Skeletal muscle tissue (tissue), 3 donors: ENCODE measurements at regions not wholly inside any gene's neighbourhood (a gene's known extent, or its start where the extent isn't known, plus 50 kb on each side); places are given as distances from the start of the nearest gene placed in this dataset.
"Not testable (repeated sequence)": the region's sequence is repeated elsewhere in the genome, so short reads cannot be mapped to it uniquely, and the experiment has no call there.

Experiments
- H3K27ac ChIP-seq: one replicate; pipeline ENCODE4 v1.7.0; 2013; ENCODE audit warnings: mild to moderate bottlenecking, low read depth, low read length, inconsistent platforms
- H3K27me3 ChIP-seq, 3 donors: one replicate each; pipeline ENCODE4 v1.7.0; 2013; ENCODE audit warnings: low read length in 3 of 3; ENCODE audit not compliant: control insufficient read depth in 3 of 3, insufficient read depth in 3 of 3
- H3K36me3 ChIP-seq, 3 donors: one replicate each; pipeline ENCODE4 v1.7.0; 2013; ENCODE audit warnings: low read length in 3 of 3; ENCODE audit not compliant: control insufficient read depth in 3 of 3, insufficient read depth in 3 of 3
- H3K4me1 ChIP-seq, 3 donors: one replicate each; pipeline ENCODE4 v1.7.0; 2013; ENCODE audit warnings: low read length in 3 of 3, mild to moderate bottlenecking in 3 of 3; ENCODE audit not compliant: control insufficient read depth in 3 of 3, insufficient read depth in 3 of 3
- H3K4me3 ChIP-seq, 3 donors: one replicate each; pipeline ENCODE4 v1.7.0; 2013; ENCODE audit warnings: low read length in 3 of 3
- H3K9ac ChIP-seq, 3 donors: one replicate each; pipeline ENCODE4 v1.7.0; 2013; ENCODE audit warnings: low read length in 3 of 3, mild to moderate bottlenecking in 3 of 3, moderate library complexity in 2 of 3, low read depth in 1 of 3
- H3K9me3 ChIP-seq, 3 donors: one replicate each; pipeline ENCODE4 v1.7.0; 2013; ENCODE audit warnings: low read length in 3 of 3; ENCODE audit not compliant: control insufficient read depth in 3 of 3
- donor health status: Osteomylitis.

GRCh38 chr3:157905885-157906284, 200.3 kb downstream of the SHOX2 start:
- Histone ChIP-seq H3K27me3 (no peaks in the 10 kb centered on the region), H3K4me3 (no peak overlapping the region), H3K4me1 (no peaks in the 10 kb centered on the region), H3K36me3 (no peaks in the 10 kb centered on the region), H3K9me3 (peaks cover 0 to 6% (median 4%) of the 10 kb centered on the region in 3 donors), H3K9ac (no peak overlapping the region), H3K27ac (no peak overlapping the region)

GRCh38 chr3:157902680-157903079, 203.5 kb downstream of the SHOX2 start:
- not testable (repeated sequence) for H3K9me3 ChIP-seq, H3K27me3 ChIP-seq, H3K4me3 ChIP-seq, H3K4me1 ChIP-seq, H3K27ac ChIP-seq, H3K36me3 ChIP-seq, H3K9ac ChIP-seq

GRCh38 chr3:157888040-157888439, 218.2 kb downstream of the SHOX2 start:
- Histone ChIP-seq H3K4me3 (no peak overlapping the region), H3K36me3 (no peaks in the 10 kb centered on the region), H3K4me1 (no peaks in the 10 kb centered on the region), H3K27me3 (no peaks in the 10 kb centered on the region), H3K9me3 (no peaks in the 10 kb centered on the region), H3K27ac (no peak overlapping the region), H3K9ac (no peak overlapping the region)

GRCh38 chr3:157876556-157876955, 229.7 kb downstream of the SHOX2 start:
- Histone ChIP-seq H3K27ac (no peak overlapping the region), H3K9ac (no peak overlapping the region), H3K4me1 (peaks cover 0 to 6% (median 0%) of the 10 kb centered on the region in 3 donors), H3K9me3 (peaks cover 0 to 3% (median 0%) of the 10 kb centered on the region in 3 donors), H3K27me3 (no peaks in the 10 kb centered on the region), H3K36me3 (no peaks in the 10 kb centered on the region), H3K4me3 (no peak overlapping the region)

- Histone ChIP-seq H3K4me1 (peaks cover 0 to 6% (median 0%) of the 10 kb centered on the region in 3 donors), H3K9me3 (no peaks in the 10 kb centered on the region), H3K27ac (no peak overlapping the region), H3K36me3 (no peaks in the 10 kb centered on the region), H3K9ac (no peak overlapping the region), H3K4me3 (peak overlapping the region in 1 of 3 donors; percentile 15), H3K27me3 (no peaks in the 10 kb centered on the region)
Measured at GRCh38 chr3:157872902-157873301, 233.3 kb downstream of the SHOX2 start.

- H3K27ac ChIP-seq, result no peak overlapping the region
- no peak overlapping the region for H3K9ac ChIP-seq
Measured at GRCh38 chr3:157871838-157872460, 234.3 kb downstream of the SHOX2 start.

GRCh38 chr3:157871248-157871647, 235.0 kb downstream of the SHOX2 start:
- H3K9me3 ChIP-seq, result no peaks in the 10 kb centered on the region
- H3K9ac ChIP-seq, result no peak overlapping the region
- no peak overlapping the region for H3K27ac ChIP-seq
- H3K4me3 ChIP-seq, result no peak overlapping the region
- no peaks in the 10 kb centered on the region for H3K36me3 ChIP-seq
- no peaks in the 10 kb centered on the region for H3K27me3 ChIP-seq
- peaks cover 0 to 6% (median 0%) of the 10 kb centered on the region in 3 donors for H3K4me1 ChIP-seq

More at GRCh38 chr3:157871838-157872460, 234.3 kb downstream of the SHOX2 start:
- Histone ChIP-seq H3K4me3 (no peak overlapping the region), H3K27me3 (no peaks in the 10 kb centered on the region), H3K4me1 (peaks cover 0 to 6% (median 0%) of the 10 kb centered on the region in 3 donors), H3K36me3 (no peaks in the 10 kb centered on the region), H3K9me3 (no peaks in the 10 kb centered on the region)

- H3K9ac ChIP-seq, result no peak overlapping the region
- H3K36me3 ChIP-seq, result no peaks in the 10 kb centered on the region
- H3K4me3 ChIP-seq, result no peak overlapping the region
- no peak overlapping the region for H3K27ac ChIP-seq
- no peaks in the 10 kb centered on the region for H3K9me3 ChIP-seq
- H3K27me3 ChIP-seq, result no peaks in the 10 kb centered on the region
- H3K4me1 ChIP-seq, result peaks cover 0 to 6% (median 0%) of the 10 kb centered on the region in 3 donors
Measured at GRCh38 chr3:157868946-157869345, 237.3 kb downstream of the SHOX2 start.

- peaks cover 0 to 6% (median 0%) of the 10 kb centered on the region in 3 donors for H3K4me1 ChIP-seq
- no peaks in the 10 kb centered on the region for H3K27me3 ChIP-seq
- H3K27ac ChIP-seq, result no peak overlapping the region
- no peak overlapping the region for H3K4me3 ChIP-seq
- H3K9me3 ChIP-seq, result no peaks in the 10 kb centered on the region
- H3K36me3 ChIP-seq, result no peaks in the 10 kb centered on the region
- no peak overlapping the region for H3K9ac ChIP-seq
Measured at GRCh38 chr3:157868196-157868595, 238.0 kb downstream of the SHOX2 start.

- H3K9ac ChIP-seq, result no peak overlapping the region
- no peaks in the 10 kb centered on the region for H3K27me3 ChIP-seq
- H3K4me1 ChIP-seq, result no peaks in the 10 kb centered on the region
- H3K36me3 ChIP-seq, result no peaks in the 10 kb centered on the region
- H3K27ac ChIP-seq, result no peak overlapping the region
- H3K9me3 ChIP-seq, result no peaks in the 10 kb centered on the region
- H3K4me3 ChIP-seq, result no peak overlapping the region
Measured at GRCh38 chr3:157865352-157866000, 240.7 kb downstream of the SHOX2 start.
